AG04450 (cell line): ENCODE measurements at regions not wholly inside any gene's neighbourhood (a gene's known extent, or its start where the extent isn't known, plus 50 kb on each side); places are given as distances from the start of the nearest gene placed in this dataset.

Source experiments
- CTCF ChIA-PET: fragments of 300-600, 350-600 bp; formaldehyde crosslinking; extraction: SDS; loops from one replicate; lab custom pipeline; 2022; ENCODE audit warnings: antibody characterized with exemption, inconsistent platforms; lab: Charles Lee
- POLR2A ChIA-PET: fragments of 350-600 bp; formaldehyde crosslinking; extraction: SDS; loops from one replicate; lab custom pipeline; 2021; ENCODE audit warnings: antibody characterized with exemption, inconsistent platforms; lab: Yijun Ruan, JAX
- DNase-seq: peaks from one replicate; pipeline ENCODE4 v3.0.0-alpha.2; 2011; ENCODE audit warnings: low read depth, low spot score
- H3K27ac ChIP-seq: one replicate; pipeline ENCODE4 v1.5.1; 2012; ENCODE audit warnings: low read depth, low read length, control low read depth
- H3K27me3 ChIP-seq: one replicate; pipeline ENCODE4 v1.6.0; 2012; ENCODE audit warnings: low read length; ENCODE audit not compliant: control insufficient read depth, insufficient read depth
- H3K4me3 ChIP-seq: 2 replicates; pipeline ENCODE4 v1.5.1; 2011; ENCODE audit warnings: mild to moderate bottlenecking, low read depth, low read length, control low read depth
- H3K9me3 ChIP-seq: 2 replicates; pipeline ENCODE4 v1.5.1; 2012; ENCODE audit warnings: low read length; ENCODE audit not compliant: control insufficient read depth, insufficient read depth
- CTCF ChIP-seq: IDR thresholded peaks from 2 replicates; pipeline ENCODE4 v1.5.1; 2011; ENCODE audit warnings: low read depth, low read length, control low read depth, inconsistent platforms

- H3K27me3 ChIP-seq, result no peaks in the 10 kb centered on the region
- no peak overlapping the region for H3K4me3 ChIP-seq
- ChIA-PET POLR2A (no interaction called here), CTCF (interaction anchor here (1.0 to 2.4 kb wide), 10 partner anchors 25 to 259 kb away, joined by 3 to 29 read pairs (median 6); partner anchors contain the start of genes HMGN5 and SH3BGRL)
- TF ChIP-seq CTCF, result no peak
- no peaks in the 10 kb centered on the region for H3K9me3 ChIP-seq
- no peak overlapping the region for H3K27ac ChIP-seq
- no peak for DNase-seq
These were observed 176.7 kb downstream of the SH3BGRL start for GRCh38 chrX:81378560-81378959.

- Histone ChIP-seq H3K9me3 (no peaks in the 10 kb centered on the region), H3K4me3 (no peak overlapping the region), H3K27ac (no peak overlapping the region), H3K27me3 (no peaks in the 10 kb centered on the region)
- CTCF ChIA-PET, result interaction anchor here (0.6 kb wide), 1 partner anchor 221 kb away, joined by 5 read pairs; no protein-coding TSS in a partner anchor
- no peak for TF ChIP-seq CTCF
- no peak for DNase-seq
- POLR2A ChIA-PET, result no interaction called here
These were observed 188.3 kb downstream of the SH3BGRL start for GRCh38 chrX:81390237-81390636.

GRCh38 chrX:81392396-81392795 is 190.5 kb downstream of the SH3BGRL start:
- POLR2A ChIA-PET, result no interaction called here
- no peaks in the 10 kb centered on the region for H3K9me3 ChIP-seq
- no peak overlapping the region for H3K4me3 ChIP-seq
- no peak for DNase-seq
- no peak for TF ChIP-seq CTCF
- no peaks in the 10 kb centered on the region for H3K27me3 ChIP-seq
- no peak overlapping the region for H3K27ac ChIP-seq
- CTCF ChIA-PET, result no interaction called here

- no peak for TF ChIP-seq CTCF
- DNase-seq, result no peak
- Histone ChIP-seq H3K27ac (no peak overlapping the region), H3K4me3 (no peak overlapping the region), H3K9me3 (no peaks in the 10 kb centered on the region), H3K27me3 (no peaks in the 10 kb centered on the region)
- POLR2A ChIA-PET, result no interaction called here
- CTCF ChIA-PET, result no interaction called here
These were observed 203.9 kb downstream of the SH3BGRL start for GRCh38 chrX:81405781-81406180.

GRCh38 chrX:81411517-81411916 is 209.6 kb downstream of the SH3BGRL start:
- no peaks in the 10 kb centered on the region for H3K27me3 ChIP-seq
- H3K27ac ChIP-seq, result no peak overlapping the region
- TF ChIP-seq CTCF, result no peak
- DNase-seq, result no peak
- POLR2A ChIA-PET, result no interaction called here
- CTCF ChIA-PET, result no interaction called here
- no peak overlapping the region for H3K4me3 ChIP-seq
- H3K9me3 ChIP-seq, result no peaks in the 10 kb centered on the region
